GM23338 (cell line): ENCODE measurements at regions not wholly inside any gene's neighbourhood (a gene's known extent, or its start where the extent isn't known, plus 50 kb on each side); places are given as distances from the start of the nearest gene placed in this dataset.
A peak's percentile ranks its signal among the peaks of the same experiment; 100 is the strongest.

Source experiments
- ATAC-seq: fragments of 200-7000 bp; cut with Tn5 transposase; 3 replicates; pipeline ENCODE4 v1.9.1; 2020
- DNase-seq: peaks from one replicate; pipeline ENCODE4 v3.0.0-alpha.2; 2015; ENCODE audit warnings: low spot score
- H2AFZ ChIP-seq: fragments of 200-600 bp; sonication (generic); 2 replicates; pipeline ENCODE4 v1.8.0; 2016; ENCODE audit warnings: antibody characterized with exemption, mild to moderate bottlenecking, moderate library complexity
- H3F3A ChIP-seq: fragments of 200-600 bp; sonication (generic); replicated peaks from 2 replicates; pipeline ENCODE4 v1.8.0; 2017; ENCODE audit warnings: antibody characterized with exemption, mixed run types, low read depth
- H3K27ac ChIP-seq: fragments of 200-600 bp; sonication (generic); 2 replicates; pipeline ENCODE4 v1.6.1; 2016; ENCODE audit warnings: low read depth
- H3K27me3 ChIP-seq: fragments of 200-600 bp; sonication (generic); 2 replicates; pipeline ENCODE4 v1.8.0; 2016; ENCODE audit warnings: mild to moderate bottlenecking, mixed run types, moderate library complexity; ENCODE audit not compliant: insufficient read depth
- H3K36me3 ChIP-seq: fragments of 200-600 bp; sonication (generic); 2 replicates; pipeline ENCODE4 v1.8.0; 2016; ENCODE audit warnings: mild to moderate bottlenecking; ENCODE audit not compliant: insufficient read depth
- H3K4me1 ChIP-seq: fragments of 200-600 bp; sonication (generic); 2 replicates; pipeline ENCODE4 v1.8.0; 2016; ENCODE audit warnings: mild to moderate bottlenecking, moderate library complexity; ENCODE audit not compliant: insufficient read depth
- H3K4me2 ChIP-seq: fragments of 200-600 bp; sonication (generic); 2 replicates; pipeline ENCODE4 v1.7.1; 2017; ENCODE audit warnings: mixed run types
- H3K4me3 ChIP-seq: fragments of 200-600 bp; sonication (generic); 2 replicates; pipeline ENCODE4 v1.6.1; 2016; ENCODE audit warnings: mixed run types
- H3K79me2 ChIP-seq: fragments of 200-600 bp; sonication (generic); replicated peaks from 2 replicates; pipeline ENCODE4 v1.8.0; 2017; ENCODE audit warnings: mild to moderate bottlenecking; ENCODE audit not compliant: insufficient read depth
- H3K9me2 ChIP-seq: fragments of 200-600 bp; sonication (generic); 2 replicates; pipeline ENCODE4 v1.8.0; 2017; ENCODE audit not compliant: insufficient read depth
- H4K20me1 ChIP-seq: fragments of 200-600 bp; sonication (generic); replicated peaks from 2 replicates; pipeline ENCODE4 v1.8.0; 2017; ENCODE audit warnings: mild to moderate bottlenecking; ENCODE audit not compliant: insufficient read depth
- H3K27ac Mint-ChIP-seq: 2 replicates; pipeline ENCODE4 v1.8.0; 2020; ENCODE audit warnings: inconsistent platforms, mild to moderate bottlenecking, moderate library complexity, mixed read lengths
- H3K27me3 Mint-ChIP-seq: 3 replicates; pipeline ENCODE4 v1.8.0; 2022; ENCODE audit warnings: low read depth, mild to moderate bottlenecking, moderate library complexity, mixed read lengths, inconsistent platforms; ENCODE audit not compliant: insufficient read depth, poor library complexity
- H3K36me3 Mint-ChIP-seq: 3 replicates; pipeline ENCODE4 v1.8.0; 2021; ENCODE audit warnings: low read depth, mild to moderate bottlenecking, inconsistent platforms, moderate library complexity, mixed read lengths
- H3K4me1 Mint-ChIP-seq: 3 replicates; pipeline ENCODE4 v1.8.0; 2020; ENCODE audit warnings: mild to moderate bottlenecking, inconsistent platforms, mixed read lengths
- H3K4me3 Mint-ChIP-seq: 3 replicates; pipeline ENCODE4 v1.8.0; 2021; ENCODE audit warnings: moderate library complexity, mild to moderate bottlenecking, inconsistent platforms, mixed read lengths
- H3K9me3 Mint-ChIP-seq: 3 replicates; pipeline ENCODE4 v1.8.0; 2020; ENCODE audit warnings: moderate library complexity, mild to moderate bottlenecking, inconsistent platforms, mixed read lengths
- CREB1 ChIP-seq: fragments of 250-450 bp; sonication (Bioruptor Pico); IDR thresholded peaks from 2 replicates; pipeline ENCODE4 v1.5.0; 2020; ENCODE audit warnings: low read depth, mild to moderate bottlenecking, moderate library complexity
- CTCF ChIP-seq, 2 experiments: fragments of 200-600 bp in 1 of 2; sonication (generic) in 1 of 2; conservative IDR thresholded peaks; 2 replicates each; pipeline versions ENCODE4 v1.5.1 to v1.6.1; 2016 to 2017; ENCODE audit warnings: antibody characterized with exemption in 2 of 2, low read depth in 2 of 2, mild to moderate bottlenecking in 2 of 2, moderate library complexity in 1 of 2
- ETS1 ChIP-seq: IDR thresholded peaks from 2 replicates; pipeline ENCODE4 v1.6.1; 2016; ENCODE audit warnings: antibody characterized with exemption
- EZH2 ChIP-seq: fragments of 200-600 bp; sonication (generic); IDR thresholded peaks from one replicate; pipeline ENCODE4 v1.8.0; 2017; ENCODE audit warnings: antibody characterized with exemption, mild to moderate bottlenecking, low read depth; ENCODE audit not compliant: unreplicated experiment
- EZH2phosphoT487 ChIP-seq: fragments of 200-600 bp; sonication (generic); IDR thresholded peaks from one replicate; pipeline ENCODE4 v1.8.1; 2018; ENCODE audit warnings: antibody characterized with exemption; ENCODE audit not compliant: unreplicated experiment
- JUNB ChIP-seq: IDR thresholded peaks from one replicate; pipeline ENCODE4 v1.6.1; 2016; ENCODE audit warnings: antibody characterized with exemption; ENCODE audit not compliant: unreplicated experiment
- NANOG ChIP-seq: IDR thresholded peaks from 2 replicates; pipeline ENCODE4 v1.6.1; 2016; ENCODE audit warnings: antibody characterized with exemption, borderline replicate concordance
- POLR2AphosphoS5 ChIP-seq: IDR thresholded peaks from 2 replicates; pipeline ENCODE4 v1.6.1; 2016; ENCODE audit warnings: antibody characterized with exemption, low read depth
- REST ChIP-seq: IDR thresholded peaks from one replicate; pipeline ENCODE4 v1.6.1; 2018; ENCODE audit warnings: antibody characterized with exemption; ENCODE audit not compliant: unreplicated experiment
- STAT1 ChIP-seq: IDR thresholded peaks from one replicate; pipeline ENCODE4 v1.6.1; 2016; ENCODE audit warnings: antibody characterized with exemption; ENCODE audit not compliant: unreplicated experiment
- ZNF114 ChIP-seq: fragments of 250-450 bp; sonication (Bioruptor Pico); IDR thresholded peaks from 2 replicates; pipeline ENCODE4 v1.5.0; 2020; ENCODE audit warnings: mild to moderate bottlenecking, moderate library complexity
- ZNF331 ChIP-seq: fragments of 250-450 bp; sonication (Bioruptor Pico); IDR thresholded peaks from 2 replicates; pipeline ENCODE4 v1.5.0; 2020; ENCODE audit warnings: low read depth, mild to moderate bottlenecking, moderate library complexity
- ZNF462 ChIP-seq: fragments of 250-450 bp; sonication (Bioruptor Pico); IDR thresholded peaks from 2 replicates; pipeline ENCODE4 v1.5.0; 2020; ENCODE audit warnings: mild to moderate bottlenecking, moderate library complexity

- TF ChIP-seq ZNF331 (CRISPR knock-in tag) = no peak
- no peak for TF ChIP-seq STAT1
- no peak for TF ChIP-seq ETS1
- no peak for TF ChIP-seq JUNB
- TF ChIP-seq ZNF114 = no peak
- TF ChIP-seq REST = no peak
- no peak for TF ChIP-seq EZH2phosphoT487
- TF ChIP-seq CREB1 = no peak
- no peak for TF ChIP-seq ZNF462 (CRISPR knock-in tag)
- TF ChIP-seq POLR2AphosphoS5 = no peak
- TF ChIP-seq NANOG = no peak
- TF ChIP-seq CTCF (conservative IDR thresholded peaks at IDR 0.05; ENCODE audit: low read depth in 2 of 2) = no peak
- no peak for TF ChIP-seq EZH2
- peak; percentile 54; the same call in 2 of the 3 replicates for ATAC-seq
- H3K4me3 Mint-ChIP-seq = no peak overlapping the region
Observed at GRCh38 chr10:128550045-128550444, 423.8 kb upstream of the MKI67 start.

More at GRCh38 chr10:128550045-128550444, 423.8 kb upstream of the MKI67 start:
- Histone ChIP-seq H3K9me2 (0 out of 2 replicates have a peak, but pooled peaks cover 5% of the 10 kb centered on the region), H3F3A (no peaks in the 10 kb centered on the region), H4K20me1 (no peaks in the 10 kb centered on the region), H3K4me3 (no peak overlapping the region), H3K27me3 (no peaks in the 10 kb centered on the region), H3K79me2 (no peaks in the 10 kb centered on the region), H3K36me3 (no peaks in the 10 kb centered on the region), H2AFZ (no peak overlapping the region), H3K4me1 (0 out of 2 replicates have a peak, but pooled peaks cover 3% of the 10 kb centered on the region), H3K4me2 (no peak overlapping the region), H3K27ac (no peak overlapping the region)
- Mint-ChIP-seq H3K36me3 (peaks cover 21% of the 10 kb centered on the region; the same call in 1 of the 3 replicates), H3K9me3 (peaks cover 11% of the 10 kb centered on the region; the same call in 2 of the 3 replicates), H3K27me3 (peaks cover 5% of the 10 kb centered on the region), H3K4me1 (peaks cover 6% of the 10 kb centered on the region), H3K27ac (no peak overlapping the region)
- no peak for DNase-seq
